SKM-1 treated with dmso at 0.1 percent for 144 hours (cell line): ENCODE measurements at regions not wholly inside any gene's neighbourhood (a gene's known extent, or its start where the extent isn't known, plus 50 kb on each side); places are given as distances from the start of the nearest gene placed in this dataset.
"Not testable (repeated sequence)": the region's sequence is repeated elsewhere in the genome, so short reads cannot be mapped to it uniquely, and the experiment has no call there.

ENCODE experiments used
- DNase-seq: peaks from one replicate; lab custom pipeline; 2025; ENCODE audit not compliant: unreplicated experiment; lab: John Stamatoyannopoulos, UW

GRCh38 chr5:13107537-13107936 is 837.0 kb downstream of the DNAH5 start:
- no peak for DNase-seq

- DNase-seq, result no peak
These were observed 863.4 kb downstream of the DNAH5 start for GRCh38 chr5:13081116-13081515.

DNA sequence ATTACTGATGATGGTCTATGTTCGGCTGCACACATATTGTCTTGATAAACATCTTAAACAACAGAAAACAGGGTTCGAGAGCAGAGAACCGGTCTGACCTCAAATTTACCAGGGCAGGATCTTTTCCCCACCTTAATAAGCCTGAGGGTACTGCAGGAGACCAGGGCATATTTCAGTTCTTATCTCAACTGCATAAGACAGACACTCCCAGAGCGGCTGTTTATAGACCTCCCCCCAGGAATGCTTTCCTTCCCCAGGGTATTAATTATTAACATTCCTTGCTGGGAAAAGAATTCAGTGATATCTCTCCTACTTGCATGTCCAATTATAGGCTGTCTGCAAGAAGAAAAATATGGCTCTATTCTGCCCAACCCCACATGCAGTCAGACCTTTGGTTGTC is 871.6 kb downstream of the DNAH5 start:
- not testable (repeated sequence) for DNase-seq

DNA sequence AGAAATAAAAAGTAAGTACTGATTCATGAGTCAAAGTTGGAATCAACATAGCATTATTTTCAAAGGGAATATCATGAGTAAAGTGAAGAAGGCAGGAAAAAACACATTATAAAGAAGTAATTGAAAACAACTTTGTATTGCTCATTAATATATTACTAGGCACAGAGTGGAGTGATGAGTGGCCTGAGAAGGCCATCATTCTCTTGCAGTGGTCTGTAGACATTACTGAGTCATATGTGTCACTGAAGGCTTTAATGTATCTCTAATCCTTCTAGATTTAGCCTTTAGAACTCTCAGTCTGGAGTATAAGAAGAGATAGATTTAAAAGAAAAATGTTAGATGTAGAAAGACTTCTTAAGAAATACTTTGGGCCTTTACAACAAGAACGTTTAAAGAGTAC is 881.4 kb downstream of the DNAH5 start:
- DNase-seq, result no peak

GRCh38 chr5:13045897-13046551 is 898.5 kb downstream of the DNAH5 start:
- no peak for DNase-seq

- no peak for DNase-seq
These were observed 910.4 kb downstream of the DNAH5 start for GRCh38 chr5:13034061-13034460.

GRCh38 chr5:13029211-13029610 is 915.3 kb downstream of the DNAH5 start:
- no peak for DNase-seq

- DNase-seq, result no peak
These were observed 916.6 kb downstream of the DNAH5 start for GRCh38 chr5:13027874-13028273.

- DNase-seq, result no peak
These were observed 924.8 kb downstream of the DNAH5 start for GRCh38 chr5:13019729-13020128.

DNA sequence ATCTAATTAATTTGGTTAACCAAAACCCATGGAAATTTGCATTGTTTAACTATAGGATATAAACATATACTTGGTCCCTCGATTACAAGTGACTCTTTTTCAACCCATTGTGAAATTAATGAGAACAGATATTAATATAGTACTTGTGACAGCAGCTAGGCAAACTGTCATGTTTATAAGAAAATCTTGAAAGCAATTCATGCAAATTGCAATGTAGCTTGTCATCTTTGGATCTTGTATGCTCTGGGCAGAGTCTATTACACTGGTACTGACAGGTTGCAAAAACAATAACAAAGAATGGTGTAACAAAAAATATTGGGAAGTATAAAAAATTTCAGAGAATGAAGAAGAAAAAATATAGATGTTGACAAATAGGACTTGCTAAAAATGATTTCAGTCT is 941.0 kb downstream of the DNAH5 start:
- no peak for DNase-seq

- no peak for DNase-seq
These were observed 944.8 kb downstream of the DNAH5 start for GRCh38 chr5:12999667-13000066.

DNA sequence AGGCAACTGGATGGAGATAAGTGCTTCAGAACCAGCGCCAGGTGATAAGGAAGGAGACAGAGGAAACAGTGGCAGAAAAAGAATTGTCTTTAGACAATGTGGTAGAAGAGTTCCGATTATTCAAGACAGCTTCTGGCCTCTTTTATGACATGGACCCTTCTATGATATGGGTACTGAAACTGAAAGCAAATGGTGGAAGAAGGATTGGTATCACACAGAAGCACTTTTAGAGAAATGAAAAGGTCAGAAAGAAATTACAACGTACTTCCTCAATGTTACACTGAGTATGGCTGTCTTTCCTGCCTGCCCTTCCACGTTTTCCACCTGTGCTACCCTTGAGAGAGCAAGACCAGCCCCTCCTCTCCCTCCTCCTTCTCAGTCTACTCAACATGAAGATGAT is 959.3 kb downstream of the DNAH5 start:
- no peak for DNase-seq

DNA sequence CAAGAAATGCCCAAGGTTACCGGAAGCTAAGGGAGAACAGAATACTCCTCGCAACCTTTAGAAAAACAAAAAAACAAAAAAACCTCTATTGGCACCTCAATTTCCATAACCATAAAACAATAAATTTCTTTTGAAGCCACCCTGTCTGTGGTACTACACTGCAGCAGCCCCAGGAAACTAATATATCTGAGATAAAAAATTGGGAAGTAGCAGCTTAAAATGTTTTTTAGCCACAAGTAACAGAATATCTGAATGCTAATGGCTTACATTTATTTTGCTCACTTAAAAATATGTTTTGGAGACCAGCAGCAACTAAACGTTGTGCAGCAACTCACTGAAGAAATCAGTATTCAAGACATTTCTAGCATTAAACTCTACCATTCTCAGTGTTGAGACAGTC is 969.6 kb downstream of the DNAH5 start:
- DNase-seq, result no peak

GRCh38 chr5:12965804-12966203 is 978.7 kb downstream of the DNAH5 start:
- DNase-seq, result no peak

GRCh38 chr5:12959713-12960112 is 984.8 kb downstream of the DNAH5 start:
- DNase-seq, result no peak

DNA sequence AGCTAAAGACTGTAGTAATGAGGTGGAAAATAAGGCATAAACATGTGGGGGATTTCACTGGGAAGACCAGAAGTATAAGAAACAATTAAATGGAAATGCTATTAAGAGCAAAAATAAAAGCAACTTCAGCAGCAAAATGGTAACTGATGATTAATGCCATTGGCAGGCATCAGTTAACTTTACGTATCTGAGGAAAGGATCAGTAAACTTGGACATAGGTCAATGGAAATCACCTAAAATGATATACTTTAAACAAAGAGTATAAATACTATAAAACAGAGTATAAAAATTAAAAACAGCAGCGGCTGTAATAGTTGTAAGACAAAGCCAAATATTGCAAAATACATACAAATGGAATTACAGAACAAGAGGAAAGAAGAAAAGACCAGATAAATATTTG is 992.1 kb downstream of the DNAH5 start:
- no peak for DNase-seq

DNA sequence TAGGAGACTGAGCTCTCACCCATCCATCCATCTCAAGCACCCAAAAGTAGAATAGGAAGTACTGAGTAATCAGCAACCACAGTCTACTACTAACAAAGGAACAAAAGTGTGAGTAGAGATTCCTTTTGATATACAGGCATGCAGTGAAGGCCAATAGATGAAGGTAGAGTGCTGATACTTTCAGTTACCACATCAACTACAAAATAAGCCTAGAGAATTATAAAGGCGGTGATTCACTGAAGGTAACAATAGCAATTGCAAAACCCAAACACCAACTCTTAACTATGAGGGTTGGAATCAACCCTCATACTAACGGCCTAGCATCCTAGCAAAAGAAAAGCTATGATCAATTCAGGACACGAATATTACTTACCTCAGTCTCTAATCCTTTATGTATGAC is 992.6 kb downstream of the DNAH5 start:
- DNase-seq, result no peak

GRCh38 chr5:12947379-12947778 is 997.1 kb downstream of the DNAH5 start:
- no peak for DNase-seq

DNA sequence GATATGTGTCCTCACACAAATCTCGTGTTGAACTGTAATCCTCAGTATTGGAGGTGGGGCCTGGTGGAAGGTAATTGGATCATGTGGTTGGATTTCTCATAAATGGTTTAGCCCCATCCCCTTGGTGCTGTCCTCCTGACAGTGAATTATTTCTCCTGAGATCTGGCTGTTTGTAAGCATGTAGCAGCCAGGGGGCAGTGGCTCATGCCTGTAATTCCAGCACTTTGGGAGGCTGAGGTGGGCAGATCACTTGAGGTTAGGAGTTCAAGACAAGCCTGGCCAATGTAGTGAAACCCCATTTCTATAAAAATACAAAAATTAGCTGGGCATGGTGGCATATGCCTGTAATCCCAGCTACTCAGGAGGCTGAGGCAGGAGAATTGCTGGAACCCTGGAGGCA is 999.0 kb downstream of the DNAH5 start:
- not testable (repeated sequence) for DNase-seq

DNA sequence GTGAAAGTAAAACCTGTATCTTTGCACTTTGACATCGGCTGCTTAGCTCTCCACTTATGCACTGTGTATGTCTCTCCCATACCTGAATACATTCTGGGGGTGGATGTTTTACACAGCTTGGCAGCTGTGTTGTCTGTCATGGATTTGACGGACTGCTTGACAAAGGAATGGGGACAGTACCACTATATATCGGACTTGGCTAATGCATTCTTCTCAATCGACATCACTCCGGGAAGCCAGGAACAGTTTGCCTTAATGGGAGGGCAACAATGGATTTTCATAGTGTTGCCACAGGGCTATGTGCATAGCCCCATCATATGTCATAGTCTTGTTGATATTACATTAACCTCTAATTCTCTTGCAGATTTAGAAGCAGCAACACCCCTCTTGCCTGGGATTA is 1008.3 kb downstream of the DNAH5 start:
- no peak for DNase-seq

- DNase-seq, result no peak
These were observed 1009.8 kb downstream of the DNAH5 start for GRCh38 chr5:12934722-12935121.

- DNase-seq, result no peak
These were observed 1016.3 kb upstream of the CTNND2 start for GRCh38 chr5:12920527-12920926.

DNA sequence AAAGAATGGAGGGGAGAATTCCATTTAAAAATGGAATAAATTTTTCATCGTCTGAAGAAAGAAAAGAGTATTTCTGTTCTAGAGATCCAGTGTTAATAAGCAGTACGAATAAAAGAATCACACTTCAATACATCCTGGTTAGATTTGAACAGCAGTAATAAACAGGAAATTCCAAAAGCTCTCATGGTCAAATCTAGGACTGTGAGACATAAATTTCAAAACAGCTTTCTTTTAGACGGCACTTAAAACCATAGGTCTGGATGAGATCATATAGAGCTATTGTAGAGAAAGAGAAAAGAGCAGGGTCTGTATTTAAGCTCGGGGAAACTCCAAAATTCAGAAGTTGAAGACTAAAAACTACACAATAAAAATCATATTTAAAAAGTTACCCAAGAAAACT is 1006.9 kb upstream of the CTNND2 start:
- no peak for DNase-seq

DNA sequence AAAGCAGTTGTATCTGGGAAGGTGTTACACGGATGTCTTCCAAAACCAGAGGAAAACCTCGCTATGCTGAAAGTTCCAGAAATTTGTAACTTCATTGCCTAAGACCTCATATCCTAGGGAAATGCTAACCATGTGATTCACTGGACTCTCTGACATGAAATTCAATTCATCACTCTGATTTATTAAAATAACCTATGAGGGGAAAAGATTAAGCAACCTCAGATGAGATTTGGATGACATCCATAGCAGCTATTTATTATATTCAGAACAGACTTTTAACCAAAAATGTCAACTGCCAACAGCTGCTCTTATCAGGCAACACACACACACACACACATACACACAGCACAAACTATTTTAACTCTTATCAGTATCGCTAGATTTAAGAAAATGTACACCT is 1006.4 kb upstream of the CTNND2 start:
- no peak for DNase-seq
